ENCODE measurements at regions not wholly inside any gene's neighbourhood (a gene's known extent, or its start where the extent isn't known, plus 50 kb on each side); places are given as distances from the start of the nearest gene placed in this dataset.

DNA sequence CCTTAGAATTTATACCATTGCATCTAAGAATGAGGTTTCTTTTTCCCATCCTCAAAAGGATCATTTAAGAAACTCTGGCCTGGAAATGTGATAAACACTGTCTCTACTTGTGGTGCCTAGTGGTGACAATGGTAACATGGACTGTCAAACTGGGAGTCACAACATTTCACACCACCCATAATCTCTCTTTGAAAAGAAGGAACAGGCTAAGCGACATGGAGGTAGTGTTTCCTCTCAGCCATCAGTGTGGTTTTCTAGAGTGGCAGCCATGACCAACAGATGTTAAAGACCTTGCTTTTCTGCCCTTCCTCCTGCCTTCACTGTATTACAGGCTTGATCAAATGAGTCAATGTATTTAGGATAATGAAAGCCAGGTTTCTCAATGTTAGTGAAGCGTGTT is 283.1 kb upstream of the STAC start:
- TF ChIP-seq, protein P1, sequence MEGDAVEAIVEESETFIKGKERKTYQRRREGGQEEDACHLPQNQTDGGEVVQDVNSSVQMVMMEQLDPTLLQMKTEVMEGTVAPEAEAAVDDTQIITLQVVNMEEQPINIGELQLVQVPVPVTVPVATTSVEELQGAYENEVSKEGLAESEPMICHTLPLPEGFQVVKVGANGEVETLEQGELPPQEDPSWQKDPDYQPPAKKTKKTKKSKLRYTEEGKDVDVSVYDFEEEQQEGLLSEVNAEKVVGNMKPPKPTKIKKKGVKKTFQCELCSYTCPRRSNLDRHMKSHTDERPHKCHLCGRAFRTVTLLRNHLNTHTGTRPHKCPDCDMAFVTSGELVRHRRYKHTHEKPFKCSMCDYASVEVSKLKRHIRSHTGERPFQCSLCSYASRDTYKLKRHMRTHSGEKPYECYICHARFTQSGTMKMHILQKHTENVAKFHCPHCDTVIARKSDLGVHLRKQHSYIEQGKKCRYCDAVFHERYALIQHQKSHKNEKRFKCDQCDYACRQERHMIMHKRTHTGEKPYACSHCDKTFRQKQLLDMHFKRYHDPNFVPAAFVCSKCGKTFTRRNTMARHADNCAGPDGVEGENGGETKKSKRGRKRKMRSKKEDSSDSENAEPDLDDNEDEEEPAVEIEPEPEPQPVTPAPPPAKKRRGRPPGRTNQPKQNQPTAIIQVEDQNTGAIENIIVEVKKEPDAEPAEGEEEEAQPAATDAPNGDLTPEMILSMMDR (IDR thresholded peaks at IDR 0.05) = no peak
- no peak for TF ChIP-seq POLR2A (IDR thresholded peaks at IDR 0.05)
